Activated CD4-positive, alpha-beta T cell treated with anti-CD3 and anti-CD28 coated beads, Interleukin-2, Interleukin-6, amounts not matched to agents 100 ng/mL and 50 ng/mL, durations not matched to agents 16 hours and 8 hours (primary cell): ENCODE measurements at regions not wholly inside any gene's neighbourhood (a gene's known extent, or its start where the extent isn't known, plus 50 kb on each side); places are given as distances from the start of the nearest gene placed in this dataset.

Source experiments
- DNase-seq: peaks from one replicate; pipeline ENCODE4 v3.0.0-alpha.2; 2020

DNA sequence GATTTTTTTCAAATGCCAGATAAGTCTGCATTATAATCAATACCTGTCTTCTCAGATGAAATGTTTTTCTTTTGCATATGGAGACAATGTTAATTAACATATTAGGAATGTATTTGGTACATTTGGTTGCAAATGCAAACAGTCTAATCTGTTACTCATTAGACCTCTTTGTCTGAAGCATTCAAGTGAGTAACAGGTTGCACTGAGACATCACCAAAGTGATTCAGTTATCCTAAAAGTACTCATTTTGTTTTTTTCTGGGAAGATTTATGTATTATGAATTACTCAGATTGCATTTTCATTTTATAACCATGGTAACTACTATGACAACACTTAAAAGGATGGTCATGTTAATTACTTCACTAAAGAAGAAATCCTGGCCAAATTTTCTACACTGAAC, 513.6 kb downstream of the HTR7 start:
- DNase-seq = no peak

DNA sequence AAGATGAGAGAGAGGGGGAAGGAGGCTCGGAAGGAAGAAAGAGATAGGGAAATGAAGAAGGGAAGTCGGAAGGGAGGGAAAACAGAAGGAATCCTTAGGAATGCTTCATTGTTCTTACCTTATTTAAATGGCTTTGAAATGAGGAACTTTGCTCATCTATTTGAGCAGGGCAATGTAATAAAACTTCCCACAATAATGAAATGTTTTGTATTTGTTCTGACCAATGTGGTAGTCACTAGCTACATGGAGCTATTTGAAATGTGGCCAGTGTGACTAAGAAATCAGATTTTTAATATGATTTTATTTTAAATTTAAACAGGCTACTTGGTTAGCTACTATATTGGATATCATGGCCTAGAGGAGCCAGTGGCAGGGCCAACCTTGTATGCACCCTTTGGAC, 510.6 kb downstream of the HTR7 start:
- DNase-seq = no peak

DNA sequence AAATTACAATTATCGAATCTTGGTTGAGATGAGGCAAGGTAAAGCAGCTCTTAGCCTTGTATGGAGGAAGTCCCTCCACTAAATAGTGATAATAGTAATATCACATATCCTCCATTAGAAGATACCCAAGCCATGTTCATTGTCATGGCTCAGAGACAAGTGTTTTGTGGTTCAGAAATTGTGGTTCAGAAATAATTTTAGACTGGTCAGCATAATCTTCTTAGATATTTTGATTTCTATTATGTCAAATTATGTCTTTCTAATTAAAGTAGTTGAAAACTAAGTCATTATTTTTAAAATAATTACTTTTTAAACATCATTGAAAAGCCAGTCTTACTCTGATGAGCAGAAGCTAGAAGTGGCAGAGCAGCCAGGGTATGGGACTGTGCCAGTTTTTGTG, 507.7 kb downstream of the HTR7 start:
- DNase-seq = no peak

DNA sequence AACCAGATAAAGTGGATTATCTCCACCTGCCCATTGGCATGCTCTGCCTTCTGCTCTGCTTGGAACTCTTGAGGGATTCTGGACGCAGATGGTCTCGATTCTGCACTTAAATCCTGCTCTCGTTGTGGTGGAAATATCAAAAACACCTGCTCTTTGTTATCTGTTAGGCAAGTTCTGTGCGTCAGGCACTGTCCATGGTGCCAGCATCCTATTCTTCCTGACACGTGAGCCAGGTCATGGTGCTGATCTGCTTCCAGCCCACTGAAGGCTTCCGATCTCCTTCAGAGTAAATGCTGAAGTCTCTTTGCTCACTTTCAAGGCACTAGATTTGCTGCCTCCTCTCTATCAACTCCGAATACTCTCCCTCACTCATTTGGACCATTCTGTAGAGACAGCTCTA, 505.6 kb downstream of the HTR7 start:
- no peak for DNase-seq

DNA sequence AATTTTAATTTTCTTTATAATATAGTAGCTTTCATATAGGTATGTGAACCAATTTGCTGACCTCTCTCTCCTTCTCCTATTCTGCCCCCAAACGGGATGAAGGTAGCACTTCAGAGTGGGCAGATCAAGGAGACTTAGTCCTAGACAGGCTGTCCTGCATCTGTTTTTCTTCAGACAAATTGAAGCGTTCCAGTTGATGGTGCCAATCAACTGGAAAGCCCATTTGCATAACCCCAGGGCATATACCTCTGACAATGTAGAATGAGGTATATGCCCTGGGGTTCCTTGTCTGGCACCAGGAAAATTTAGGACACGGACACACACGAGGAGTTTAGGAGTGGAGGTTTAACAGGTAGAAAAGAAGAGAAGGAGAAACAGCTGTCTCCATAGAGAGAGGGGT, 502.9 kb downstream of the HTR7 start:
- DNase-seq = no peak

DNA sequence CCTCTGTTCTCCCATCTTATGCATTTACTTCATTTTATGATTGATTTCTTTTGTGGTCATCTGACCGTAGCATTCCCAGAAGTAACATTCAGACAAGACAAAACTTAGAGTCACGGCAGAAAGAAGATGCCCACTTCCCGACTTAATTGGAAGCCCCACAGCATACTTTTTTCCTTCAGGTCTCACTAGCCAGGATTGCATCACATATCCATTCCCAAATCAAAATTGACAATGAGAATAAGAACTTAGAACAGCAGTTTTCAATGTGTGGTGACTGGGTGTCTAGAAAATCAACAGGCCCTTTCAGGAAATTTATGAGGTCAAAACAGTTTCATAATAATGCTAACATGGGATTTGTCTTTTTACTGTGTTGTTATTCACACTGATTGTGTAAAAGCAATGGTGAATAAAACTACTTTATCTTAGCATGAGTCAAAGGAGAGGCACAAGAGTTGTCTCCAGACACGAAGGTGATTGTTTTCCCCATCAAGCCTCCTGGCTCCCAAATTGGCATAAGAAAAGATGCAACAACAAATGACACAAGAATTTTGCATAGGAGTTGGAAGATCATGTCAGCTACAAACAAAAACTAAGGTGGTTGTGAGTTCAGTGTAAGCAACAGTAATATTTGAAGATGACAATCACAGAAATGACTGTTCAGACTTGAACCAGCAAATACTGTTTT, 493.9 kb downstream of the HTR7 start:
- DNase-seq = no peak

DNA sequence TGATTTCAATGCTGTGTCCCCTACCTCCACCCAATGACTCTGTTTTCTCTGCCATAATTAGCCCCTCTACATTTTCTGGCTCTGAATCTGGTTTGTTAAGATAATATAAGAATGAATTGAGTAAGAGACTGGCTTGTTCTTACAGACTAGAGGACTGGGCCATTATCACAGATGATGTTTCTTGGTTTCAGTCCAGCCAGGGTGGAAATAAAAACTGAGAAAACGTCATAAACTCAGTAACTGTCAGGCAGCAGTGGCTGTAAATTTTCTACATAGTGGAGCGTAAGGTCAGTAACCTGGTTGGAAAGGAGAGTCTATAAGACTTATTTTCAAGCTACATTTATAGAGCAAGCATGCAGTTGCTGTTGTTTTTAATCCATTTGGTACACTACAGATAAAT, 485.4 kb downstream of the HTR7 start:
- DNase-seq = no peak

DNA sequence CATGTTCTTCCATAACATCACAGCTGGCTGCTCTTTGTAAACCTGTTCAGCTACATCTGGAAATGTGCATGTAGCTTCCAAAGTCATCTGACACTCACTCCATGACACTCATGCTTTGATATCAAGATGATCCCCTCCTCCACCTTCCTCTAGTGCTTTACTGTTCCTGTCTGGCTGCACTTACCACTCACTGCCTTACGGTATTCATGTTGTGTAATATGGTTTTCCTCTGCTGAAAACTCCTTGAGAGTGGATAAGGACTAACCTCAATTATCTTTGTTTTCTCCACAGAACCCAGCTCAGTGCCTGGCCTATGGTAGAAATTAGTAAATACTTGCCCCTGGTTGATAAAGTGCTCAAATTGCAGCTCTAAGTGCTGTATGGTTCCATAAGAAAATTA, 483.9 kb downstream of the HTR7 start:
- DNase-seq = no peak

DNA sequence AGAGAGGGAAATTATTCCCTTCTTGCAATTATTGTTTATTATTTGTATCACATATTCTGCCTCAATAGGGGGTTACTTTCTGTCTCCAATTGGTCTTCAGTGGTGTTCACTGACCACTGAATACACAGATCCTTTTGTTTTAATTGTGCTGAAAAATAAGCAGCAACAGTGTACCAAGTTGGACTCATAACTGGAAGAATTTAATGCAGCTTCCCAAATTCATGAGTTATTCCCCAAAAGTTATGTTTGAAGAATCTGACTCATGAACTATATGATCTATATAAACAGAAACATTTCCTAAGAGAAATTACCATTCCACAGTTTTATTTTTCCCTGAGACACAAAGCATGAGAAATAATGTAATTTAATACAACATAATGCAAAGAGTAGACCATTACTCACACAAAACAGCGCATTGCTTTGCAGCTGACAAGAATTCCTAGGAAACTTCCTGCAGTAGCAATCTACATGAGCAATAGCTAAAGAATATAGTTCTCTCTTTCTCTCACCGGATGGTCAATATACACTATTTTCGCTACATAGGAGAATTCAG, 479.2 kb downstream of the HTR7 start:
- DNase-seq = no peak

DNA sequence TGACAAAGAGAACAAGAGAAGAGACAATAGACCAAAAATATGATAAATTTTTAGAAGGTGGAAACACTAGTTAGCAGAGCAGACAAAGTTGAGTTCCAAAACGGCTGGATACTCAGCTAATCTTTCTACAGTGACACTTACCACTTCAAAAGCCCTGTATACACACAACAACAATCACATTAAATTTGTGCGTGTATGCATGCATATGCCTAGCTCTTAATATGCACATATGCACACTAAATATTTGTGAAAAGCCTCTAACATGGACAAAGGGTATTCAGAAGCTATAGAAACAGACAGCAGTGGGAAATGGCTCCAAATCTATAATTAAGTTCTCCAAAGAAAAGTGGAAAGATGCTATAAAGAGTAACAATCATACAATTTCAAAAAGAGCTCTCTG, 476.4 kb downstream of the HTR7 start:
- DNase-seq = no peak

DNA sequence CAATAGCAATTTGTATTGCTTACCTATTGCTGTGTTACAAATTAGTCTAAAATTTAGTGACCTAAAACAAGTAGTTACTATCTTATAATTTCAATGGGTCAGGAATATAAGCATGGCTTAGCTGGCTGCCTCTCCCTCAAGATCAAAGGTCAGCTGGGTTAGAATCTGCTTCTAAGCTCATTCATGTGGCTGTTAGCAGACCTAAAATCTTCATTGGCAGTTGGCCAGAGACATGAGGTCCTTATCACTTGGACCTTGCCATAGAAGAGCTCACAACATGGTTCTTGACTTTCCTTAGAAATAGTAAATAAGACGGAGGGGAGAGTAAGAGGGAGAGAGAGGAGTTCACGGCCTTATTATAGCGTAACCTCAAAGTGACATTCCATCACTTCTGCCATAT, 468.0 kb downstream of the HTR7 start:
- DNase-seq = no peak

DNA sequence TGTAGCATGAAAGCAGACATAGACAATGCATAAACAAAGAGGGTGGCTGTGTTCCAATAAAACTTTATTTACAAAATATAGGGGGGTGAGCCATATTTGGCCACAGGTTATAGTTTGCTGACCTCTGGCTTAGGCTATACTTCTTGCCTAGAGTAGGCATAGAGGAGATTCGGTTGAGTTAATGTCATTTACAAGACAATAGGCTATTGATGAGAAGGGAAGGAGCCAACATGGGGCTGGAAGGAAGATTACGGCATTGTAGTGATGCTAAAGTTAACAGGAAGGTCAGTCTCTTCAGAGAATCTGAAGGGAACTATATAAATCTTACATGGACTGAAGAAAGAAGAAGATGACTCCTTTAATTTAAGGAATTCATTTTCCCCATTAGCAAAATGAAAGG, 463.5 kb downstream of the HTR7 start:
- DNase-seq = no peak

DNA sequence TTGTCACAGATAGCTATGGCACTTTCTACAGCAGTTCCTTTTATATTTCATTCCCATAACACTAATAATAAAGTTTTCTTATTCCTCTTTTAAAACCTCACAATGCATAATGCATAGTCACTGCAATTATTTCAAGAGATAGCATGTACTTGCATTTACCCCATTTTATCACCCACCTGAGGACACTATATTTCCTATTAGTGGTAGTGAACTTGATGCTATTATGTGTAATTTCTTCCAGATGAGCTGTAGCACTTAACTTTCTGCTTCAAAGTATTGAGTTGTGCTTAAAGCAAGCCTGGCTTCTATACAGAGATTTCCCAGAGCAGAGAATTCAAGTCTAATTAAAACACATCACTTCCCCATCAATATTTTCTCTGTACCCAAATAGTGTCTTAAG, 461.1 kb downstream of the HTR7 start:
- DNase-seq = no peak

DNA sequence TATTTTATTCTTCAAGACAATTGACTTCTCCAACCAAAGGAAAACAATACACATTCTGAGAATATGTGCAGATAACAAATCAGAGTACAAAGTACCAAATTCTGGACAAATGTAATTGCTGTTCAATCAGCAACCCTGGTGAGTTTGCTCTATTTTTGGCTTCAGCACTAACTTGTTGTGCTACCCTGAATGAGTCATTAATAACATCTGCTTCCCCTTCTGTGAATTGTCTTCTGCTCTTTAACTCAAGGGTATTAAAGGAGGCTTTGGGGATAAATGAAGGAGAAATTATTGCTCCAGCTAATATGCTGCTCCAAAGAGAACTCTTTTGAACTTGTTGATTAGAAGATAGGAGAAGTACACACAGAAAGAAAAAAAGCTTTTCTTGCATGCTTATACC, 459.3 kb downstream of the HTR7 start:
- DNase-seq = no peak

DNA sequence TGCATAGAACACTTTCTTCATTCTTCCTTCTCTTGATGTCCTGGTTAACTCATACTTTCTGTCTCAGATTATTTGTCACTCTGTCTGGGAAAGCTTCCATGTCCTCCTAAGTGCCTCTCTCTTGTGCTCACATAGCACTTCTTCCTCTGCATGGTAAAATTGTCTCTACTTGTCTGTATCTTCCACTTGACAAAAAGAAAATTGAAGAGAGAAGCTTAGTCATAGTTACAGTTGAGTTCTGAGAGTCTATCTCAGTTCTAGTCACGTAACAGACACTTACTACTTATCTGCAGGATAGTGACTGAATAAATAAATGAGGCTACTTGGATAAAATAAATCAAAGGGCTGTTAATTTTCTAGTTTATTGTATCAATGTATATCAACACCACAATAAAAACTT, 458.1 kb downstream of the HTR7 start:
- DNase-seq = no peak

DNA sequence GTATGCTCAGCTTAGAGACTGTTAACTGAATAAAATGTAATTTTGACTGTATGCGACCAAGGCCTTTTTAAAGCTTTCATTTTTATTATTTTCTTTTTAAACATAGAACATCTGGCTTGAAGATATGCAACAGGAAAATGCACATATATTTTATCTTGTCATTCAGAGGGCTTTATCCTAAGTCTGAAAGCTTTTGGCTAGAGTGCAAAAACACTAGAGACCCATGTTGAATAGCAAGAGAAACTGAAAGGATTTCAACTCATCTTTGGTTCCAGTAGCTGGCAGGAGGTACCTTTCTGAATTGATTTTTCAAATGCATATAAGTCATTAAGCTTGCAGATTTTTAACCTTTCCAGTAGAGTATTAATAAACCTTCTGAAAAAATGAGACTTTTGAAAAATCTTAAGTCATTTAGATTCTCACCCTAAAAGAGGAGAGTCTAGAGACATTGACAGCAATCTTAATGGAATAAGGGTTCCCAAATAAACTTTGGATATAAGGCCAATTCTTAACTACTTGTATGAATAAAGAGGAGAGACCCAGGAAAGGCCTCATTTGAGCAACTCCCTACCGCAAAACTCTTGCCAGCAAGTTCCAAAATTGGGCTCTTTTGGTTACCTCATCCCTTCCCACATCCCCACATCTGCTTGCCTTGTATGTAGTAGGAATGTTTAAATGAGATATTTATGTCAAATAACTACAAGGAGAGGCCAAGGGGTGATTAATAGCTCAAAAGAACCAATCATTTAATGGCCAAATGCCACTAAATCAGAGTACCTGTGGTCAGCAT, 454.4 kb downstream of the HTR7 start:
- DNase-seq = no peak

DNA sequence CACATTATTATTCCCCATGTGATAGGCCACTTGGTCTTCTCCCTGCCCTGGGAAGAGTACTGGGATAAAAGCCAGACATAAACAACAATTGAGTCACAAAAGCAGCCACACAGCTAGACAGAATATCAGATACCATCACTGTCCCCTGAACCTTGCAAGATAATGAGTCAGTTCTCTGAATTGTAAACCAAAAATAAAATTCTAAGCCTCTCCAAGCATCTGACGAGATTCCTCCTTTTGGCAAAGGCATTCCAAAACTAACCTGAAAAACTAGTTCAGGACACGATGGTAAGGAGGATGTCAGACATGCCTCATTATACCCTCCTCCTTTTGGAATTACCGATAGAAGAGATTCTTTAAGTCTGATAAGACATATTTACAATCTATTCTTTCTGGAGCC, 450.7 kb downstream of the HTR7 start:
- no peak for DNase-seq

DNA sequence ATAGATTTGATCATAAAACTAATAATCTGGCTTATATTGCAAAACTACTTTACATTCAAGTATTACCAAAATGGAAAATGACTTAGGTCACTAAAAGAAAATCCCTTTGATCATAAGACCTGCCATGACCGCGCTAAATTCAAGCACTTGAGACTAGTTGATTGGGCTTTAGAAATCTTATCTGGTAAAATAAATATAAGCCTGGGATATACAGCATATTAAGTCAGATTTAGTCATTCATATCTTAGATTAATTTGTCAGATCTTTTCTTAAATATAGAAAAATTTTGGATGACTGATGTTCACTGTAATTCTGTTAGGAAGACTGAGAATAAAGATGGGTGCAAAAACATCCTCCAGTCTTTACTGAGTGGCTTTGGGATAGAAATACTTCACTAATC, 450.0 kb downstream of the HTR7 start:
- no peak for DNase-seq

DNA sequence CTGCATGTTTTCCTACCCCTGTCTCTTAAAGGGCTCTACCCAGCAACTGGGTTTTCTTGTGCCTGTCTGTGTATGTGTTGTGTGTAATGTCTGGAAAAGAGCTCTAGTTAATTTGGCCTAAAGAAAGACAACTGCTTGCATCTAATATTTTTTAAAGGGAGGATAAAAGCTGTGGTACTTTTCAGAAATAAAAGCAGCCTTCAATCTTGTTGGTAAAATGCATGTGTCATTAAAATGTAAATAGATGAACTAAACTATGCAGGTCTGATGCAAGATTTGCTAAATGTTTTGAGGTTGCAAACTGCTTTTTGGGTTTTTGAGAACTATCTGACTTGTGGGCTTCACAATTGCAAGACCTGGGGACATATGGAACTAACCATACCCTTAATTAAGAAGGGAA, 445.3 kb downstream of the HTR7 start:
- DNase-seq = no peak

DNA sequence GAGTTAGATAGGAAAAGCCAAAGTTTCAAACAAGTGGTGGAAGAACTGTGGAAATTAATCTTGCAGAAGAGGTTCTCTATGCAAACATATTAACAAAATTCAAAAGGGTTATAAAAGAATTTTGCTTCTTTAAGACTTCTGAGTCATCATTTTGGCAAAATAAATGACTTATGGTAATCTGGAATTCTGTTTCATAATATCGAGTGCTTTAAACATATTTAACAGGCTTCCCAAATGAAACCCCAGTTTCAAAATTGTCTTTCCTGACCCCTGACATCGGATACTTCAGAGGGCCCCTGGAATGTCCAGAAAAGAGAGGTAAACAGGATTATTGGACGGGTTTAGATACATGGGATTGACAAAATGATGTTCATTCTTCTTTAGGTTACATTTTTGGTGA, 444.6 kb downstream of the HTR7 start:
- DNase-seq = no peak

DNA sequence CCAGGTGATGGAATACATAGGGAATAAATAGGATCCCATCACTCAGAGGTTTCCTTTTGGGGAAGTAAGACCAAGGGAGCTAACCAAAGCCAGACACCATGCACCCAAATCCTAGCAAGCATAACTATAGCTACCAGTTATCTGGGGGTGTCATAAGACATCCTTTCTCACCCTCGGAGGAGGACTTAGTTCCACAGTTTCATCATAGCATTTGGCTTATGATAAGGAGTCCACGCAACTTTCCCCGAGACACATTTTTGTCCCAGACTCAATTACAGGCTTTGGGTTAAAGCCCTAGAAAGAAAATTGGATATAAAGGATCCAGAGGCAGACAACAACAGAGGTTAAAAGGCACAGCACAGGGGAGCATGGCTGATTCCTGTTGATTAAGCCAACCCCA, 442.9 kb downstream of the HTR7 start:
- no peak for DNase-seq

DNA sequence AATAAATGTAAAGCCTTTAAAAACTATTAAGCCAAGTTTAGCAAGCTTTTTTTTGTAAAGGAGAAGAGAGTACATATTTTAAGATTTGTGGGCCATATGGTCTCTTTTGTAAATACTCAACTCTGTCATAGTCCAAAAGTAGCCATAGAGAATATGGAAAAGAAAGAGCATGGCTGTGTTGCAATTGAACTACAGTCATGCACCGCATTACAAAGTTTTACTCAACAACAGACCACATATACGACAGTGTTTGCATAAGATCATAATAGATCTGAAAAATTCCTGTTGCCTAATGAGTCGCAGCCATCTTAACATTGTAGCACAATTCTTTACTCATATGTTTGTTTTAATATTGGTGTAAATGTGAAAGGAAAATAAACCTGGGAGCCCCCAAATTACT, 440.8 kb downstream of the HTR7 start:
- no peak for DNase-seq

DNA sequence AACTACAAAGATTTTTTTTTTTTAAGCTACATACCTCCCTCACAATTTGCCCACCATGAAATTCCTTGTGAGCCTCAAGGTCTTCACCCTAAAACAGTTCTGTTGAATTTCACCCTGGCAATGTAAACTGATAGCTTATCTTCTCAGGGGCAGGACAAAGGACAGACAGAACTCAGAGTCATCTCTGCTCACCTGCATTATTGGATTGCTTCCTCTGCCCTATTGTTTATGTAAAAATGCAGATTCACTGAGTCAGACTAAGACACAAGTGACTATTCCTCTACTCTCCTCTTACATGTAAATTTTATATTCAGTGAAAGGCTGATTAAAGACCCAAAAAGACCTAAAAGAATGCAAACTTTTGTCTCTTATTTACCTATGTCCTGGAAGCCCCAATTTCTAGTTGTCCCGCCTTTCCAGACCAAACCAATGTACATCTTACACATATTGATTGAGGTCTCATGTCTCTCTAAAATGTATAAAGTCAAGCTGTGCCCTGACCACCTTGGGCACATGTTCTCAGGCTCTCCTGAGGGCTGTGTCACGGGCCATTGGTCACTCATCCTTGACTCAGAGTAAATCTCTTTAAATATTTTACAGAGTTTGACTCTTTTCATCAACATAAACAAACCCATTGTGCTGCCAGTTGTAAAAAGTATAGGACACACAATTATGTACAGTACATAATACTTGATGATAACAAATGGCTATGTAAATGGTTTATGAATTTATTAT, 440.2 kb downstream of the HTR7 start:
- DNase-seq = no peak
